ENCODE measurements at regions not wholly inside any gene's neighbourhood (a gene's known extent, or its start where the extent isn't known, plus 50 kb on each side); places are given as distances from the start of the nearest gene placed in this dataset.

GRCh38 chr3:118213892-118214291 is 820.8 kb downstream of the IGSF11 start:
- TF ChIP-seq POLR2A (IDR thresholded peaks at IDR 0.05) (no peak), CTCF (IDR thresholded peaks at IDR 0.05) (no peak), POLR2AphosphoS5 (IDR thresholded peaks at IDR 0.05) (no peak)

Data from prostate gland (tissue), 2 donors.